Psoas muscle (tissue), 7 donors: ENCODE measurements at regions not wholly inside any gene's neighbourhood (a gene's known extent, or its start where the extent isn't known, plus 50 kb on each side); places are given as distances from the start of the nearest gene placed in this dataset.

Experiments used
- ATAC-seq, 4 donors: fragments of 200-7000 bp; cut with Tn5 transposase; one replicate each; pipeline ENCODE4 v1.9.1; 2020; ENCODE audit warnings: moderate library complexity in 3 of 4, mild to moderate bottlenecking in 2 of 4
- DNase-seq, 2 donors: peaks; one replicate each; pipeline ENCODE4 v3.0.0-alpha.2; 2020
- H3K27ac ChIP-seq: fragments of 200-600 bp; one replicate; pipeline ENCODE4 v1.8.0; 2022
- H3K27me3 ChIP-seq, 3 donors: fragments of 200-600 bp in 1 of 3; one replicate each; pipeline versions ENCODE4 v1.6.1 to v1.8.0; 2013 to 2022; ENCODE audit warnings: low read length in 2 of 3, mild to moderate bottlenecking in 2 of 3, moderate library complexity in 1 of 3; ENCODE audit not compliant: insufficient read depth in 3 of 3
- H3K36me3 ChIP-seq, 2 donors: fragments of 200-600 bp in 1 of 2; one replicate each; pipeline versions ENCODE4 v1.6.1 to v1.8.0; 2013 to 2022; ENCODE audit warnings: low read depth in 1 of 2, mild to moderate bottlenecking in 1 of 2, moderate library complexity in 1 of 2; ENCODE audit not compliant: insufficient read depth in 1 of 2
- H3K4me1 ChIP-seq: fragments of 200-600 bp; one replicate; pipeline ENCODE4 v1.8.0; 2022
- H3K4me3 ChIP-seq: fragments of 200-600 bp; one replicate; pipeline ENCODE4 v1.8.0; 2022; ENCODE audit warnings: mild to moderate bottlenecking
- H3K9me3 ChIP-seq: fragments of 200-600 bp; one replicate; pipeline ENCODE4 v1.8.0; 2022
- CTCF ChIP-seq: fragments of 200-600 bp; IDR thresholded peaks from one replicate; pipeline ENCODE4 v1.8.0; 2022; ENCODE audit warnings: antibody characterized with exemption
- WGBS, 3 donors: extraction: QIAGEN DNeasy Blood & Tissue Kit; methylation state at CpG; one replicate each; pipeline versions ENCODE4 v1.1.6 to v1.1.7; 2013; 5-methylcytosine and 5-hydroxymethylcytosine counted together
- intact Hi-C, 2 donors: fragments of 100-400 bp; cut with DNase I; formaldehyde crosslinking; loops; one replicate each; pipeline versions ENCODE4 v1.11.0 to v1.14.2; 2022
- donor health status: healthy with polysubstance abuse.
- donor health status: DM: no; HTN: no; CAD: no; lungs with moderate emphysema.
- donor health status: Bipolar disorder and iron deficiency.
- donor health status: healthy.
- donor health status: DM: yes; HTN: yes; CAD: no.
- donor health status: DM: no; HTN: no; CAD: no.
- donor health status: DM: yes; HTN: yes; CAD: no.

DNA sequence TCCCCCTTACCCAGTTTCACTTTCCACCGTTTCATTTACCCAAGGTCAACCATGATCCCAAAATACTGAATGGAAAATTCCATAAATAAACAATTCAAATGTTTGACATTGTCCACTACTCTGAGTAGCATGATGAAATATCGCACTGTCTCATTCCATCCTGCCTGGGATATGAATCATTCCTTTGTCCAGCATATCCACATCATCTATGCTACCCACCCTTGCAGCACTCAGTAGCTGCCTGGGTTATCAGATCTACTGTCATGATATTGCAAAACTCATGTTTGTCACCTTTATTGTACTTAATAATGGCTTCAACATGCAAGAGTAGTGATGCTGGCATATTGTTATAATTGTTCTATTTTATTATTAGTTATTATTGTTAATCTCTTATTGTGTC is 263.9 kb upstream of the NBEA start:
- no peaks in the 10 kb centered on the region for H3K9me3 ChIP-seq
- no peak overlapping the region for H3K27ac ChIP-seq
- no peak for TF ChIP-seq CTCF
- intact Hi-C loops, result no loop called here
- H3K27me3 ChIP-seq, result no peaks in the 10 kb centered on the region
- H3K4me1 ChIP-seq, result peaks cover 9% of the 10 kb centered on the region
- H3K4me3 ChIP-seq, result no peak overlapping the region
- DNase-seq (no peak), ATAC-seq (peak in 1 of 4 donors; percentile 89)
- 50 to 66% (median 65%) methylated on average over 2 of the region's 2 CpGs for WGBS, 3 donors
- H3K36me3 ChIP-seq, result no peaks in the 10 kb centered on the region

GRCh38 chr13:34681405-34681955 is 260.6 kb upstream of the NBEA start:
- 40 to 43% (median 43%) methylated on average over 4 of the region's 4 CpGs for WGBS, 3 donors
- peak in 2 of 4 donors; percentile 46 to 73 for ATAC-seq

GRCh38 chr13:34695063-34695462 is 247.0 kb upstream of the NBEA start:
- no peak for ATAC-seq
- no peaks in the 10 kb centered on the region for H3K36me3 ChIP-seq
- no peak overlapping the region for H3K27ac ChIP-seq
- H3K4me1 ChIP-seq, result peaks cover 7% of the 10 kb centered on the region
- H3K4me3 ChIP-seq, result no peak overlapping the region
- no peaks in the 10 kb centered on the region for H3K9me3 ChIP-seq
- 69 to 83% (median 72%) methylated on average over 2 of the region's 2 CpGs for WGBS, 3 donors
- no peak for TF ChIP-seq CTCF
- no peak for DNase-seq
- intact Hi-C loops, result no loop called here
- H3K27me3 ChIP-seq, result no peaks in the 10 kb centered on the region

More at GRCh38 chr13:34681405-34681955, 260.6 kb upstream of the NBEA start:
- Histone ChIP-seq H3K9me3 (no peaks in the 10 kb centered on the region), H3K27ac (peak overlapping the region; percentile 14), H3K27me3 (no peaks in the 10 kb centered on the region), H3K36me3 (no peaks in the 10 kb centered on the region), H3K4me3 (no peak overlapping the region), H3K4me1 (peaks cover 9% of the 10 kb centered on the region)
- intact Hi-C loops, result no loop called here
- TF ChIP-seq CTCF, result no peak
- DNase-seq, result no peak

DNA sequence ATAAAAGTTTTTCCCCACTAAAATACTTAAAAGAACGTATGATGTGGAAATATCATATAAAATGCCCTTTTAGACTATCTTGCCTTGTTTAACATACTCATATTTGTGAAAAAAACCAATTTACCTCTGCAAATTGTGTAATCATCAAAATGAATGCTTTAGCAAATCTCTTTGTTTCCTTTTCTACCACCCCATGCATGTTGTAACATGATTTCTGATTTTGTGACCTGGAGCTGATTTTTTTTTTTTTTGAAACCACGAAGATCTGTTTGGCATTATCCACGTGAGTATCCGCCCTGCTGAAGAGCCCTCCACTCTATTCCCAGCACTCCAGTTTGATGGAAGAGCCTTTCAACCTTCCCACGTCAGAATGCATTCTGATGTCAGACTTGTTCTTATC is 245.8 kb upstream of the NBEA start:
- ATAC-seq, result no peak
- DNase-seq, result no peak
- TF ChIP-seq CTCF, result no peak
- Histone ChIP-seq H3K36me3 (no peaks in the 10 kb centered on the region), H3K27ac (no peak overlapping the region), H3K27me3 (no peaks in the 10 kb centered on the region), H3K9me3 (no peaks in the 10 kb centered on the region), H3K4me3 (no peak overlapping the region), H3K4me1 (peaks cover 7% of the 10 kb centered on the region)
- WGBS, 3 donors, result 89 to 96% (median 91%) methylated on average over 5 of the region's 5 CpGs
- intact Hi-C loops, result no loop called here

GRCh38 chr13:34696741-34697140 is 245.3 kb upstream of the NBEA start:
- ATAC-seq, result no peak
- H3K27ac ChIP-seq, result no peak overlapping the region
- WGBS, 3 donors, result 97 to 99% (median 97%) methylated on average over 14 of the region's 14 CpGs
- no peak for TF ChIP-seq CTCF
- H3K4me1 ChIP-seq, result peaks cover 7% of the 10 kb centered on the region
- no peak overlapping the region for H3K4me3 ChIP-seq
- no peaks in the 10 kb centered on the region for H3K27me3 ChIP-seq
- no peaks in the 10 kb centered on the region for H3K36me3 ChIP-seq
- no peak for DNase-seq
- intact Hi-C loops, result no loop called here
- H3K9me3 ChIP-seq, result no peaks in the 10 kb centered on the region
